Stimulated activated CD4-positive, alpha-beta T cell treated with anti-CD3 and anti-CD28 coated beads, Interleukin-2, amount 100 ng/mL, for 48 hours (primary cell): ENCODE measurements at regions not wholly inside any gene's neighbourhood (a gene's known extent, or its start where the extent isn't known, plus 50 kb on each side); places are given as distances from the start of the nearest gene placed in this dataset.

Experiments
- DNase-seq, 2 donors: peaks; one replicate each; pipeline ENCODE4 v3.0.0-alpha.2; 2020

DNA sequence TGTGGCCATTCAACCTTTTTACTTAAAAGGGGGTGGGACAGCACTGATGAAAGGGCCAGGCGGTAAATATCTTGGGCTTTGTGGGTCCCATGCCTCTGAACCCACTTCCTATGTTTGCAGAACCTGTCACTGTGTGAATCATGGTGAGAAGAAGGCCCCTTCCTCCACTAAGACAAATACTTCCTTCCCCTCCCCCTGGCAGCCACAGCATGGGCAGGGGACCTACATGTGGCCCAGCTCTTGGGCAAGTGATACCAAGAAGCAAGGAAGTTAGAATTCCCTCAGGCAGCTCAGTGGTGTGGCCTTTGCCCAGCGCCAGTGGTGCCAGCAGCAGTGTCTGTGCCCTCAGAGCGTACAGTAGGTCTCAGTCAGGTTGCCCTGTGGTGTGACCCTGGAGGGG lies 168.6 kb downstream of the TRIM33 start:
- no peak for DNase-seq

DNA sequence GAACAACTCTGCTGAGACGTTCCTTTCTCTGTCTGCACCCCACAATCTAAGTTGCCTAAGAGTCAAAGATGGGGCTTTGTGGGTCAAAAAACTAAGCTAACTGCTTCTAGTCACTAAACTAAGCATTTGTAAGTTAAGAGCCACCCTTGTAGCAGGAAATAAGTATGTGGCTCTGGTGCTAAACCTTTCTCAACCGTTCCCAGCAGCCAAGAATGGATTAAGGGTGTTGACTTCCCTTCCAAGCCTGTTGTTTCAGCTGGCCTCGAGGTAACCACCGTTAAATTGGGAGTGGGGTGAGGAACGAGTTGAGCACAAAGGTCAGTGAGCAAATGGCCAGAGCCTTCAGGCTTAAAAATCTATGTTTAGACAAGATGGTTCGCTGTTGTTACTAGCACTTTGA lies 169.1 kb downstream of the TRIM33 start:
- no peak for DNase-seq

DNA sequence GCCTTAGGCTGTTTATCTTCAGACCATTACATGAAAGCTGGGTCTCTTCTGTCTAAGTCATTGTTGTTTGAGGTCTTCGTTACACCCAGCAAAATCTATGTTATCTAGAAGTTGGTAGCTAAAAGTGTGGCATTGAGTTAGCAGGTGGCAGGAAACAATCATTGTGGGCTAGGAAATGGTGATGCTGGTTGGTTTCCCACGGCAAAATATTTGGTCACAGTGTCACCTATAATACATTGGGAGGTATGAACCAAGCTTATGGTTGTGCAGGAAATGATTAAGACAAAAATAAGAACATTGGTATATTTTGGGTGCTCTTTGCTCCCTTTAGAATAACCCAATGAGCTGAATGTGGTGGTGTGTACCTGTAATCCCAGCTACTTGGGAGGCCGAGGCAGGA lies 169.7 kb downstream of the TRIM33 start:
- DNase-seq = no peak

DNA sequence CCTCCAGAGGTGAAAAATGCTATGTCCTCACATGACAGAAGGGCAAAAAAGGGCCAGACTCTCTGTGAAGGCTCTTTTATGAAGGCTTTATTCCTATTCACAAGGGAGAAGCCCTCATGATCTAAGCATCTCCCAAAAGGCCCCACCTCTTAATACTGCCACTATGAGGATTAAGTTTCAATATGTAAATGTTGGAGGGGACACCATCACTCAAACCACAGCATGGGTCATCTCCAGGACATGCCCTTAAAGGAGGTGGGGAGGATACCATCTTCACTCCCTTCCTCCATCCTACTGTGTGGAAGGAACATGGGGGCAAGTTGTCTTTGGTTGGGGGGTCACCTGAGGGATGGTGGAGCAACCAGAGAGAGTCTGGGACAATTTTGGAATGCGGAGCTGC lies 170.1 kb downstream of the TRIM33 start:
- no peak for DNase-seq

DNA sequence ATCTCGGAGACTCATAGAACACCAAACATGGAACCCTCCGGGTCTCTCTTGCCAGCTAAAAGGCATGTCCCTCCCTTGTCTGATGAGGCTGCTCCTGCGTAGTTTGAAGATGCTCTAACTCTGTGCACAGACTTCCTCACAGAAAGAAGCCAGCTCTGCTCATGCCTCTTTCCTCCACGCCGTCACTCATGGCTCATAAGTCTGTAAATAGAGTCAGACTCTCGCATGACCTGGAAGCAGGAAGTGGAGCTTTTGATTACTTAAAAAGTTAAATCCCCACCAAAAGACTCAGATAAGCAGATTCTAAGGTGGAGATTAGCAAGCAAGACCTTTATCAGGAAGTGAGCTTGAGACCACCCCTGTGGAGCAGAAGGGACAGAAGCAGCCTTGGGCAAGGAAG lies 171.6 kb downstream of the TRIM33 start:
- DNase-seq = no peak

DNA sequence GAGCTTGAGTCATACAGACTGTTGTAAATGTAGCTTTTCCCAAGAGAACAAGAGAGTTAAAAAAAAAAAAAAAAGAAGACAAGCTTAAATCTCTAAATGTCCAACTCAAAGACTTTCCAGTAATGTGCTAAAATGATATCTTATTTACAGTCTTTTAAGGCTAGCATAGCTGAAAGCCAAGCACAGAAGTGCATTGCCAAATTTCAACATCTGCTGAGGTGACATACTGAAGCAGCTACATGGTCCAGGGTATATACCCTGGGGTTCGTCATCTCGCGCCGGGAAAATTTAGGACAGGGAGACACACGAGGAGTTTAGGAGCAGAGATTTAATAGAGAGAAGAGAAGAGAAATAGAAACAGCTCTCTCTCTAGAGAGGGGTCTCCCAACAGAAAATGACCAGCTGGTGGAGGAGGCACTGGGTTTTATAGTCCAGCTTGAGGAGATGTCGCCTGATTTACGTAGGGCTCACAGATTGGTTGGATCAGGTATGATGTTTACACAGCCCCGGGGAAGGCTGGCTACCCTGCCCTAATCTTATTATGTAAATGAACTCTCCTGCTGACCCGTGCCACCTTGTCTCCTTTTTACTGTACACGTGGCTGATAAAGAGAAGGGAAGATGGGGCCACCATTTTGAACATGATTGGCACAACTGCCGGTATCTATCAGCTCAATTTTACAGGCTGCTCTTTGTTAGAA lies 172.7 kb downstream of the TRIM33 start:
- no peak for DNase-seq

DNA sequence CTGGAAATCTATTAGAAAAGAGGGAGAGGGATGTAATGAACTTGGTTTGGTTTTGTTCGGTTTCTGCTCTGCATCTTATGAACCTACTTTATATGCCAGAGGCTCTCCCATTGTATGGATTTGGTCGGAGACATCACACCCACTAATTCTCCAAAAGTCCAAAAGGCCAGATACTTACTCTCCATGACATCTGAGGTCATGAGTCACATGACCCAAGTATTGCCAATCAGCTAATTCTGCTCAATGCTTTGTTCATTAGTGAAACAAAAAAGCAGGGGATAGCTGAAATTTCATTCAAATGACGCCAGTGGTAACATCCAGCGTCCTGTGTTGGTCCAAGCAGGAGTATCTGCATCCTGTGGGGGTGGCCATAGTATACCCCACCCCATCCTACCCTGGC lies 173.6 kb downstream of the TRIM33 start:
- DNase-seq = no peak

DNA sequence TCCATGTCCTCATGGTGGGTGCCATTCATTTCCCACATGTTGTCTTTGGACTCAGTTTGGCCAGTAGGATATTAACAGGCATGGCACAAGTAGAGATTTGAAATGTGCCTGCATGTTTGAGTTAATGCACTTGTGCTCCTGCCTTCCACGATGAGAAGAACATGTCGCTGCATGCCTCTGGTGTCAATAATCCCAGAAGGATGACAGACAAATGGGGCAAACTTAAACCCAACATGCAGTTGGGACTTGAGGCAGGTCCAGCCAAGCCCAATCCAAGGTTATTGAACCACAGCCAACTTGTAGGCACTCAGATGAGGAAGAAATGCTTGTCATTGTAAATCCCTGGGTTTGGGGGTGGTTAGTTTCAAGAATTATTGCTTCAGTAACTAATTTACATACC lies 174.6 kb downstream of the TRIM33 start:
- DNase-seq = no peak

DNA sequence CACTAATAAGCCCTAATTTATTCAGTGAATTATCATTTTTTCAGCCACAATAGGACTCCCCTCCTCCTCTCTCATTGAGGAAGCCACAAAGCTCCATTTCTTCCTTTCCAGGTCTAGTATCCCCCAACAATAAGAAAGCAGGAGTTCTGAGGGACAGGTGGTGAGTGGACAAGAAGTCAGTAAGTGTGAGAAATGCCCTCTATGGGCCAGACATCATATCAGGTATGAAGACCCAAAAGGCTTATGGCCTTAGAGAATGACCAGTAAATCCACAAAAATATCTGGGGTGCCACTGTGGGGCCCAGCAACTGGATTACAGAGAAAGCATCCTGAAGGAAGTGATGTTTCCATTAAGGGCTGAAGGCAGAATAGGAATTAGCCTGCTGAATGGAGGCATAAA lies 175.7 kb downstream of the TRIM33 start:
- no peak for DNase-seq

DNA sequence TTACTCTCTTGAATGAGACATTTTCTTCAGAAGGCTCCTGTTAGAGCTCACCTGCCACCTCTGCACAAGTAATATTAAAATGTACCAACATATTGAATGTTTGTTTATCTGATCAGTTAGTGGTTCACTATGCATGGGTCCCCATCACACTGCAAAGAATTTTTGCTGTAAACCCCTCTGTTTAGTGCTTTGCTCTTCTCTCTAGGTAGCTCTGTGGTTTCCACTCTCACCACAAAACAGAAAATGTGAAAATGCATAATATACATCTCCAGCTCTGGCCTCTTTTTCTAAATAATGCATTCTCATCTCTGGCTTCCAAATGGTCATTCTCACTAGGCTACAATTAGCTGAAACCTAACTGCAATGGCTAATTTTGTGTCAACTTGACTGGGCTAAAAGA lies 176.7 kb downstream of the TRIM33 start:
- no peak for DNase-seq

DNA sequence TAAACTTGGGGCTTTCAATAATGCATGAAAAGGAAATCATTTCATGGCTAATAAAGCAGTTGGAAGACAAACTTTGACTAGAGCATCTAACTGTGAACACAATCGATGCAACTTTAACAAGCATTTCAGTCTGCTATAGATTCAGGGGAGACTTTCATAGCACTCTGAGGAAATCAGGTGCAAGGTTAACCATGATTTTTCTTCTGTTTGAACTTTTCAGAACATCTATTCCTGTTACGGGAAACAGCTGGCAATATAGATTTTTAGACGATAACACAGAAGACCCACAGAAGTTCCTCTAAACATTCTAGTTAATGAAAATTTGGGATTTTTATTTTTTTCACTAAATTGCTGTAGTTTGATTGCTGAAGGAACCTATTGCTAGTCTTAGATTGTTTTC lies 177.3 kb downstream of the TRIM33 start:
- no peak for DNase-seq

DNA sequence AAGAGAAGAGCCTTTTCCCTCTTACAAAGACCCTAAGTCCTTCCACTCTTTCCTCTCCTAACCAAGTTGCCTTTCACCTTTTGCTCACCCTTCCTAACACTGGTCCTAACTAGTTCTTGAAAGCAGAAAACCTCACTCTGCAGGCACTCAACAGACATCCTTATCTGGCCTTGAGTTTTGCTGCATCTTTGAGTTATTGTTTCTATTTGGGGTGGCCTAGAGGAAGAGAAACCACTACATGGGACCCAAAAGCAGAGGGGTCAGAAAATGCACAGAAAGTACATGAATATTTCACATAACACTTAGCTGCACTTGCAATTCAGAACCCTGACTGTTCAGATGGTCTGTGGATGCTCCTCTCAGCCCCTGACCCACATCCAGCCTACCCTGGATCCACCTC lies 178.3 kb upstream of the SYT6 start:
- DNase-seq = no peak

DNA sequence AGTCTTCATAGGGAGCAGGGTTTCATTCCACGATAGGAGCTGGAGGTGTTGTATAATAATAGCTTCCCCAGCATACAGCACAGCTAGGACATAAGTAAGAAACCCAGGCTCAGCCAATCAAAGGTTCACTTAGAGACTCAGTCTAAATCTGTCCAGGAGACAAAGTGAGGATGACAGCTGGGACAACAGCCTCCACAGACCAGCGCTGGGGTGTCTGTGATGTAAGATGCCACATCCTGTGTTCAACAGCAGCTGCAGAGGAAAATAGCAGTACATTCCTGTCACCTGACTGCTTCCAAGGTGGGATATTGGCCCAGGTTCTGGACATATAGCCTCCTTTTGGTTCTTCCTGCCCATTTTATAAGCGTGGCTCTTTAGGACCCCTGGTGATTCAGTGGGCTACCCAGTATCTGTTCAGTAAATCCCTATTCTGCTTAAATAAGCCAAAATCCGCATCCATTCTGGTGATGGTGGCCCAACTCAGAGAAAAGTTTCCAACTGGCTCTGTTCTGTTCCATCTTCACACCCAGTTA lies 176.8 kb upstream of the SYT6 start:
- no peak for DNase-seq

DNA sequence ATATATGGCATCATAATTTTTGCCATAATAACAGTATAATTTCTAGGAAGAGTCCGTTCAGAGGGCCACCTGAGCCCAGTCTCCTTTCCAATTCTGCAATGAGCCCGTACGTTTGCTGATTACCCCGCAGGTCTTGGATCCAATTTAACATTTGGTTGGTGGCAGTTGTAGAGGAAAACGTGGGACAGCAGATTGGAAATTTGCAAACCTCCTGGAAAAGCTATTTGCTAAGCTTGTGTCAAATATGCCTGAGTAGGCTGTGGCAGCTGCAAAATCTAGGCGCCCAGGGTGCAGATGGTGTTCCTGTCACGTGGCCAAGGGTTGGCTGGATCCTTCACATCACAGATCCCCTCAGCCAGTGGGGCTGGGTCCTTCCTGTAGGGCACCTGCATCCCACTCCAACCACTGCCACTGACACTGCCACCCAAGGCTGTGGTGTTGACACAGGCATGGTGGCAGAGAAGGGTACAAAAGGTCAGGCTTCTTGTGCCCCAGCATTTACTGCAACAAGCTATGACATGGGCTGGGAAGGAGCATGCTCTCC lies 174.8 kb upstream of the SYT6 start:
- no peak for DNase-seq

DNA sequence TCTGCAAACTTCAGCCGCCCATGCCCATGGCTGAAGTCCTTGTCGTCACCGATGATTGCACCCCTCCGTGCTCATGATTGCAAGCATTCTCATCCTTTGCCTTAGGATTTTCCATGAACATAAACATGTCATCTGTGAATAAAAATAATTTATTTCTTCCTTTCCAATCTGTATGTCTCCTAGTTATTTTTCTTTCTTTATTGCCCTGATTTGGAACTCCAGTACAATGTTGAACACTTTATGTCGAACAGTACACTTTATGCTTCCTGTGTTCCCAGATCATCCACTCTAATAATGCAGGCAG lies 170.9 kb upstream of the SYT6 start:
- DNase-seq = no peak

DNA sequence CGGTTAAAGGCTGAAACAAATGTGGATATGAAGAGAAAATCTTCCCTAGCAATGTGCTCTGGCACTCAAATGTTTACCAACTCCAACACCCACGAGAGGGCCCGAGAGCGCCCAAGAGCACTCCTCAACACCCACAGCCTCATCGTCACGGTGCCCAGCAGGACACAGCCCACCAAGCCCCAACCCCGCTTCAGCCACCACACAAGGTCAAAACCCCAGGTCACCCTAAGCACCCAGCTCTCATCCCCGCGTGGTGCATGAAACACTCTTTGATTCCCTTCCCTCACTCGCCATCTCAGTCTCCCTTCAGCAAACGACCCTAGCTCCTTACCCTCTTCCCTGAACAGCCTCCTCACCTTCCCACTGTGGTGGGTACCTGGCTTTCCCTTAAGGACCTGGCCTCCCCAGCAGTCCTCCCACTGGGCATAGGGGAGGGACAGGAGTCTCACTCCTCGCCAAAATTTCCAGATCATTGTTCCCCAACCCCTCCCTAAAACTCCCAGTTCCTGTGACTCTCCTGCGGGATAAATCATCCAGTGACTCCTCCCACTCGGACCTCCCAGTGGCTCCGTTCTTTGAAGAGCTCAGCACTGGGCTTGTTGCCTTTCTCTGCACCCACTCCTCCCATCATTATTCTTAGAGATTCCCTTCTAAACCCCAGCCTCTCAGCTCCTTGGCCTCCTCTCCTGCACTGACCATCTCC lies 170.4 kb upstream of the SYT6 start:
- no peak for DNase-seq

DNA sequence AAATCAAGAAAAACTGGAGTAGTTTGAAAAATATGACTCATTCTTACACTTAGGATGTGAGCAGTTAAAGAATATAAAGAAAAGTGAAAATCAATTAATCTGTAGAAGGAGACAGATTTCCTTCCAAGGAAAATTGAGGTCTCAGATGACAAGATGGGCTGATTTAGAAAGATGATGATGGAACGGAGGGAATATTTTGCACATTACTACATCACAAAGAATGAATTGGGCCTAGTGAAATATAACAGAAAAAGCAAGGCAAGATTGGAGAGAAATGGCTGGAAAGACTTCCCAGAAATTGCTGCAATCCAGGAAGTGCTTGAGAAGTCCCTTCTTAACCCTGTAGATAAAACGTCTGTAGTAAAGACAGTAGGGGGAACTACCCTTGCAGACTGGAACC lies 169.1 kb upstream of the SYT6 start:
- DNase-seq = no peak

DNA sequence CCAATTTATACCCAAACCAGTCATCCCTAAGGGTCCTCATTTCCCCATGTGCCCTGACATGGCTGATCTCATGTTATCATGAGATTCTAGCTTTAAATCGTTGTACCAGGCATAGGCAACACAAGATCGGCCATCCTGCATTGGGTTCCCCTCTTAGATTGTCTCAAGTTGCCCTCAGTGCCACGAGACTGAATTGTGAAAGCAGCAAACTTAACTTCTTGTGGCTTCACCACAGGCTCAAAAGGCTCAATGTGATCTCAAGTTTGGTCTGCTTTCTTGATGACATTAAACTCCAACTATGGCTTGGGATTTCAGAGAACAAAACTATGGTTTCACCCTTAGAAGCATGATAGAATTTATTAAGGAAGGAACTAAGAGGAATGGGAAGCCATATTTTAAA lies 168.5 kb upstream of the SYT6 start:
- DNase-seq = no peak

DNA sequence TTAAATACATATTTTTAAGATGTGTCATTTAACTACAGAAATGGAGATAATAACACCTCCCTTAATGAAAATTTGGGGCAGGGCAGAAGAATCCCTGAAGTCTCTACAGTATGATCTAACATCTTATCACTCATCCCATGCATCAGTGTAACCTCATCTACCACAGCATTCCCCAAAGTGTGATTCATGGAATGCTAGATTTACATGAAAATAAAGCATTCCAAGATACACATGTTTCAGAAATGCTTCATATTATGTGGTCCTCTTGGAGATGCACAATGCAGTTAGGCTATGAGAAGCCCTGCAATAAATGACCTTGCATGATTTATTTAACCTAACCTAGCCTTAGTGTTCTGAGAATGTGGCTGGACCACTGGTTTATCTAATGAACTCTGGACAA lies 166.9 kb upstream of the SYT6 start:
- no peak for DNase-seq

DNA sequence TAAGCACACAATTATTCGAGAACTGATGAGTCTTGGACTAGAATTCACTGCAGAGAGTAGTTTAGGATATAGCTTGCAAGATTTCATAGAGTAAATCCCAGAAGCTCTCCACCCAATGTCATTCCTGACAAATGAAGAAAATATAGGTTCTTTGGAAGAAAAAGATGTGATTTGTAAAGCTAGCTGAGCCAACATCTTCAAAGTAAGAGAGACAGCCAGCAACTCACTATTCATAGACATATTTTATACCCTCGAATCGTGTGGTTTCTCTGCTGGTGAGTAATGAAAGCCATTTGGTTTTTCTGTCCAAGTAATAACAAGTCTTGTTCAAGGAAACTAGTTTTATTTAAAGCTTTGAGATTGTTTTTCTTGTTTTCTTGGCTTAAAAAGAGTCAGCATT lies 165.7 kb upstream of the SYT6 start:
- DNase-seq = no peak

DNA sequence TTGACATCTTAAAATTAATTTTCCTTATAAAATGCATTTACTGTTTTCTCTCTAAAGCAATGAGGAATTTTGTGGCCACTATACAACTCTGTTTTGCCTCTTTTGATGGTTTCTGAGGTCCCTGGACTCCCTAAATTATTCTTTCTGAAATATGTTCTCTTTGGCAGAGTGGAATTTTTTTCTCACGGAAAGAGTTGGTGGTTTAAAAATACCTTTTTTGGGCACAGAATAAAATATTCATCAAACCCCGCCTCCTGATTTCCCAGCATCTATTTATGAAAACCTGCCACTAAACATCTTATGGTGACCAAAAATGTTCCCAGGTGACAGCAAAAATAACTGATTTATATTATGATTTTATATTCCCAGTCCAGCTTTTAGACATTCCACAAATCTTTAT lies 165.3 kb upstream of the SYT6 start:
- no peak for DNase-seq

DNA sequence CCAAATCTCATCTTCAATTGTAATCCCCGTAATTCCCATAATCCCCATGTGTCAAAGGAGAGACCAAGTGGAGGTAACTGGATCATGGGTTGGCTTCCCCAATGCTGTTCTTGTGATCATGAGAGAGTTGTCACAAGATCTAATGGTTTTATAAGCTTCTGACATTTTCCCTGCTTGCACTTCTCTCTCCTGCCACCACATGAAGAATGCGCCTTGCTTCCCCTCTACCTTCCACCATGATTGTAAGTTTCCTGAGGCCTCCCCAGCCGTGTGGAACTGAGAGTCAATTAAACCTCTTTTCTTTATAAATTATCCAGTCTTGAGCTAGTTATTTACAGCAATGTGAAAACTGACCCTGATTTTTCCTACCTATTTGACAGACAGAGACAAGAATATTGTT lies 162.5 kb upstream of the SYT6 start:
- DNase-seq = no peak

DNA sequence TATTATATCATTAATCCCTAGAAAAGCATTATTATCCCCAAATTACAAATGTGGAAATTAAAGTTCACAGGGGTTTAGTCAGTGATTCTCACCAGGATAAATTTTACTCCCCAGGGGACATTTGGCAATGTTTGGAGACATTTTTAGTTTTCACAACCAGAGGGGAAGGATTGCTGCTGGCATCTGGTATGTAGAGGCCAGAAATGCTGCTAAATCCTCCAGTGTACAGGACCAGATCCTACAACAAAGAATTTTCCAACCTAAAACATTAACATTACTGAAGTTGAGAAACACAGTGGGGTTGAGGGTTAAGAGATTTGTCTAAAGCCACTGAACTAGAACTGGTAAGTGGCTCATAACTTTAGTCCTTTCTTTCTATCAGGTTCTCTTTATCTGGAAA lies 162.0 kb upstream of the SYT6 start:
- DNase-seq = no peak

DNA sequence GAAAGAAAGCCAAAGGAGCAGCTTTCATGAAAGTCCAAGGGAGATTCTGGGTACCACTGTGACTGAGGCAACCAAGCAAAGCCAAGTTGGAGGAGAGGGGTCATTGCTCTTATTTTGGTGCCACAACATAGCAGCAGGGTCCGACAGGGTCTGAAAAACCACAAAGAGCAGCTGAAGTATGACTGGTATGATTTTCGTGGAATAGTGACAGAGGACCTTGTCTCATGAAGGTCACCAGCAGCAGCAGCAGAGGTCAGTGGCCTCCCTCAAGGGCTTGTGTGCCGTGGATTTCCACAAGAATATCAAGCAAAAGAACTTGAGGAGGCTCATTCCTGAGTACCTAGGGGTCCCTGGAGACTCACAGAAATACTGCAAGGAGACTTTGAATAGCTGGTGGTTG lies 160.9 kb upstream of the SYT6 start:
- DNase-seq = no peak

DNA sequence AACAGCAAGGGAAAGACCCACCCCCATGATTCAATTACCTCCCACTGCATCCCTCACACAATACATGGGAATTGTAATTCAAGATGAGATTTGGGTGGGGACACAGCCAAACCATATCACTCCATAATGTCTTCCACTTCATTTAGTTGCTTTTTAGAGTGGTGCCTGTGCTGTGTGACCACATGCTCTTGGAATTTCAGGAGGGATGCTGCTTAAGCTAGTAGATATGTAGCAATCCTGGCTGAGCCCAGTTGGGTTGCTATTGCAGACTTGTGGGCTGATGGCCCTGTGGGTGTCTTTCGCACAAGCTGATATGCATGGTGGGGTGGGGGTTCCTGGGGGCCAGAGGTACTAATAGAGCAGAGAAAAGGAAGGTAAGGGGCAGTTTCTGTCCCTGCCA lies 160.4 kb upstream of the SYT6 start:
- DNase-seq = no peak
